ENCODE measurements at regions not wholly inside any gene's neighbourhood (a gene's known extent, or its start where the extent isn't known, plus 50 kb on each side); places are given as distances from the start of the nearest gene placed in this dataset.

DNA sequence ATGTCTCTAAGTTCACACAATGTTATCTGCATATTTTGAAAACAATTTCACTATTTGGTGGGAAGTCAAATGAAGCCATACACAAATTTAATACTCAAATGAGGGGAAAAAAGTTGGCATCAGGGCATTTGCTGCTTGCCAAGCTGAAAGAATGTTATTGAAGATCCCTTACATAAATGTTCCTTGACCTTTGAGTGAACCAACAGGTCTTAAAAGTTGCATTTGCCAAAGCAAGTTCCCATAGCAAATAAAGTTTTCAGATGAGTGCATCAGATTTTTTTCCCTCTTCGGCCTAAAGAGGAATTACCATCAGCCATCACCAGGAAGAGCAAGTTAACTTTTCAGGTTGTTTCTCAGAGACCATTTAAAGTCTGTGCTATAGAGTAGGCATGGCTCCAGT, 115.9 kb downstream of the COX18 start:
- Mint-ChIP-seq H3K4me1 (no peaks in the 10 kb centered on the region), H3K27me3 (peaks cover 6% of the 10 kb centered on the region), H3K9me3 (ENCODE audit: insufficient read depth) (no peaks in the 10 kb centered on the region), H3K27ac (no peak overlapping the region), H3K4me3 (no peak overlapping the region)
- Histone ChIP-seq H4K20me1 (ENCODE audit: control insufficient read depth, insufficient read depth, low read length, poor library complexity, severe bottlenecking) (no peaks in the 10 kb centered on the region), H3K27me3 (replicated peaks in 1 of 4; ENCODE audit: control extremely low read depth in 1 of 4, control insufficient read depth in 3 of 4, insufficient read depth in 4 of 4, low read length in 3 of 4) (no peaks in the 10 kb centered on the region), H3K27ac (ENCODE audit: low read length in 2 of 2) (no peak overlapping the region), H2AFZ (ENCODE audit: insufficient read depth, low read depth, low read length, poor library complexity, severe bottlenecking) (no peak overlapping the region), H3K4me3 (ENCODE audit: control extremely low read depth in 1 of 5, extremely low read depth in 1 of 5, insufficient read depth in 1 of 5, low read depth in 2 of 5, low read length in 4 of 5) (no peak overlapping the region), H3K4me1 (ENCODE audit: control insufficient read depth in 2 of 2, insufficient read depth in 2 of 2, low read length in 2 of 2) (no peaks in the 10 kb centered on the region), H3K79me2 (ENCODE audit: control insufficient read depth, insufficient read depth, low read length) (no peaks in the 10 kb centered on the region), H3K36me3 (replicated peaks in 1 of 2; ENCODE audit: control extremely low read depth in 1 of 2, control insufficient read depth in 1 of 2, extremely low read depth in 1 of 2, insufficient read depth in 2 of 2, low read length in 1 of 2) (no peaks in the 10 kb centered on the region), H3K9ac (ENCODE audit: low read length) (no peak overlapping the region), H3K9me3 (ENCODE audit: control extremely low read depth in 1 of 3, control insufficient read depth in 2 of 3, insufficient read depth in 1 of 3, low read length in 2 of 3) (no peaks in the 10 kb centered on the region), H3K4me2 (replicated peaks; ENCODE audit: low read depth, low read length, poor library complexity, severe bottlenecking) (no peak overlapping the region)
- POLR2A ChIA-PET: no interaction called here
- ATAC-seq (ENCODE audit: low read depth) (no peak), DNase-seq (no peak)
- CTCF ChIA-PET: no interaction called here
- TF ChIP-seq, protein P1, sequence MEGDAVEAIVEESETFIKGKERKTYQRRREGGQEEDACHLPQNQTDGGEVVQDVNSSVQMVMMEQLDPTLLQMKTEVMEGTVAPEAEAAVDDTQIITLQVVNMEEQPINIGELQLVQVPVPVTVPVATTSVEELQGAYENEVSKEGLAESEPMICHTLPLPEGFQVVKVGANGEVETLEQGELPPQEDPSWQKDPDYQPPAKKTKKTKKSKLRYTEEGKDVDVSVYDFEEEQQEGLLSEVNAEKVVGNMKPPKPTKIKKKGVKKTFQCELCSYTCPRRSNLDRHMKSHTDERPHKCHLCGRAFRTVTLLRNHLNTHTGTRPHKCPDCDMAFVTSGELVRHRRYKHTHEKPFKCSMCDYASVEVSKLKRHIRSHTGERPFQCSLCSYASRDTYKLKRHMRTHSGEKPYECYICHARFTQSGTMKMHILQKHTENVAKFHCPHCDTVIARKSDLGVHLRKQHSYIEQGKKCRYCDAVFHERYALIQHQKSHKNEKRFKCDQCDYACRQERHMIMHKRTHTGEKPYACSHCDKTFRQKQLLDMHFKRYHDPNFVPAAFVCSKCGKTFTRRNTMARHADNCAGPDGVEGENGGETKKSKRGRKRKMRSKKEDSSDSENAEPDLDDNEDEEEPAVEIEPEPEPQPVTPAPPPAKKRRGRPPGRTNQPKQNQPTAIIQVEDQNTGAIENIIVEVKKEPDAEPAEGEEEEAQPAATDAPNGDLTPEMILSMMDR (IDR thresholded peaks at IDR 0.05): no peak
- no peak for TF ChIP-seq EZH2 (IDR thresholded peaks at IDR 0.05; ENCODE audit: borderline replicate concordance, insufficient read depth, low read depth, low read length, poor library complexity, severe bottlenecking)
- no CpG with 5 or more reads among the region's 1 CpG for WGBS (ENCODE audit: insufficient coverage)
- intact Hi-C loops (cut with micrococcal nuclease): no loop called here

GRCh38 chr4:72951628-72952027, 117.9 kb downstream of the COX18 start:
- Histone ChIP-seq H3K4me1 (ENCODE audit: control insufficient read depth in 2 of 2, insufficient read depth in 2 of 2, low read length in 2 of 2) (no peaks in the 10 kb centered on the region), H3K4me3 (ENCODE audit: control extremely low read depth in 1 of 5, extremely low read depth in 1 of 5, insufficient read depth in 1 of 5, low read depth in 2 of 5, low read length in 4 of 5) (no peak overlapping the region), H3K27me3 (replicated peaks in 1 of 4; ENCODE audit: control extremely low read depth in 1 of 4, control insufficient read depth in 3 of 4, insufficient read depth in 4 of 4, low read length in 3 of 4) (no peaks in the 10 kb centered on the region), H3K9me3 (ENCODE audit: control extremely low read depth in 1 of 3, control insufficient read depth in 2 of 3, insufficient read depth in 1 of 3, low read length in 2 of 3) (no peaks in the 10 kb centered on the region), H3K36me3 (replicated peaks in 1 of 2; ENCODE audit: control extremely low read depth in 1 of 2, control insufficient read depth in 1 of 2, extremely low read depth in 1 of 2, insufficient read depth in 2 of 2, low read length in 1 of 2) (no peaks in the 10 kb centered on the region), H3K79me2 (ENCODE audit: control insufficient read depth, insufficient read depth, low read length) (no peaks in the 10 kb centered on the region), H3K27ac (ENCODE audit: low read length in 2 of 2) (no peak overlapping the region), H4K20me1 (ENCODE audit: control insufficient read depth, insufficient read depth, low read length, poor library complexity, severe bottlenecking) (no peaks in the 10 kb centered on the region), H2AFZ (ENCODE audit: insufficient read depth, low read depth, low read length, poor library complexity, severe bottlenecking) (no peak overlapping the region), H3K4me2 (replicated peaks; ENCODE audit: low read depth, low read length, poor library complexity, severe bottlenecking) (no peak overlapping the region), H3K9ac (ENCODE audit: low read length) (no peak overlapping the region)
- ATAC-seq (ENCODE audit: low read depth): no peak
- WGBS (ENCODE audit: insufficient coverage): no CpG with 5 or more reads among the region's 2 CpGs
- no peak overlapping the region for H3K4me3 Mint-ChIP-seq
- H3K27me3 Mint-ChIP-seq: peaks cover 6% of the 10 kb centered on the region
- ChIA-PET POLR2A (no interaction called here), CTCF (no interaction called here)
- intact Hi-C loops (cut with micrococcal nuclease): no loop called here
- no peaks in the 10 kb centered on the region for H3K4me1 Mint-ChIP-seq
- DNase-seq: no peak
- TF ChIP-seq, protein P1 (IDR thresholded peaks at IDR 0.05): no peak
- no peak for TF ChIP-seq EZH2 (IDR thresholded peaks at IDR 0.05; ENCODE audit: borderline replicate concordance, insufficient read depth, low read depth, low read length, poor library complexity, severe bottlenecking)
- H3K9me3 Mint-ChIP-seq (ENCODE audit: insufficient read depth): no peaks in the 10 kb centered on the region
- H3K27ac Mint-ChIP-seq: no peak overlapping the region
